Osteoblast (primary cell): ENCODE measurements at regions not wholly inside any gene's neighbourhood (a gene's known extent, or its start where the extent isn't known, plus 50 kb on each side); places are given as distances from the start of the nearest gene placed in this dataset.

Experiments
- DNase-seq: peaks from one replicate; pipeline ENCODE4 v3.0.0; 2011; ENCODE audit warnings: low spot score, mixed read lengths; ENCODE audit not compliant: insufficient read length; ENCODE audit errors: missing footprints
- H2AFZ ChIP-seq: 2 replicates; pipeline ENCODE4 v1.6.0; 2011; ENCODE audit warnings: mild to moderate bottlenecking, low read length
- H3K27ac ChIP-seq: 2 replicates; pipeline ENCODE4 v1.5.1; 2011; ENCODE audit warnings: mild to moderate bottlenecking, low read depth, low read length, moderate library complexity
- H3K27me3 ChIP-seq: 2 replicates; pipeline ENCODE4 v1.6.0; 2012; ENCODE audit warnings: mild to moderate bottlenecking, control low read depth, inconsistent platforms, low read length, moderate library complexity; ENCODE audit not compliant: insufficient read depth
- H3K36me3 ChIP-seq: 2 replicates; pipeline ENCODE4 v1.5.1; 2011; ENCODE audit warnings: mild to moderate bottlenecking, low read length, control low read depth, moderate library complexity; ENCODE audit not compliant: insufficient read depth
- H3K4me1 ChIP-seq: 2 replicates; pipeline ENCODE4 v1.5.1; 2011; ENCODE audit warnings: mild to moderate bottlenecking, low read length, control low read depth, moderate library complexity; ENCODE audit not compliant: insufficient read depth
- H3K4me2 ChIP-seq: 2 replicates; pipeline ENCODE4 v1.6.0; 2011; ENCODE audit warnings: mild to moderate bottlenecking, low read length; ENCODE audit not compliant: insufficient read depth
- H3K4me3 ChIP-seq: fragments of 200-600 bp; sonication (generic); 3 replicates; pipeline ENCODE4 v1.5.1; 2012; ENCODE audit warnings: mild to moderate bottlenecking, low read length, inconsistent platforms; ENCODE audit not compliant: insufficient read depth
- H3K79me2 ChIP-seq: 2 replicates; pipeline ENCODE4 v1.6.0; 2012; ENCODE audit warnings: mild to moderate bottlenecking, low read length, control low read depth, inconsistent platforms; ENCODE audit not compliant: insufficient read depth
- H3K9me3 ChIP-seq: 2 replicates; pipeline ENCODE4 v1.5.1; 2011; ENCODE audit warnings: low read depth, low read length, control low read depth
- H4K20me1 ChIP-seq: 2 replicates; pipeline ENCODE4 v1.6.0; 2012; ENCODE audit warnings: mild to moderate bottlenecking, low read length, control low read depth; ENCODE audit not compliant: insufficient read depth
- TF ChIP-seq, protein P1 (sequence below): IDR thresholded peaks from 2 replicates; pipeline ENCODE4 v1.5.1; 2011; ENCODE audit warnings: mild to moderate bottlenecking, low read depth, low read length, moderate library complexity; ENCODE audit errors: extremely low read depth

DNA sequence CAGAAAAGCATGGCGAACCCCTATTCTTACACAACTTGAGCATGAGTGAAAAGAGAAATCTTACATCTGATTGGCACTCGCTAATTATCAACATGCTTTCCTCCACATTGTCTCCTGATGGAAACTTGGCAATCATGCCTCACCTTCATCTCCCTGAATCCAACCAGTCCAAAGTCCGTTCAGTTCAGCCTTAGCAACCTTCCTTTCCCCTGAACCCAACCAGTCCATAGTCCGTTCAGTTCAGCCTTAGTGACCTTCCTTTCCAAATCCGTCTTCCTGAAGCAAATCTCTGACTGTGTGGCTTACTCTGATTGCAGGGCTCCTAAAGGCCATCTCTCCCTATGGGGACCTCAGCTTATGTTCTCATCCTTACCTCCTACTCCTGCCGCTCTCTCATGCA is 538.3 kb upstream of the CLINT1 start:
- Histone ChIP-seq H3K4me2 (no peak overlapping the region), H3K4me3 (no peak overlapping the region), H3K27me3 (no peaks in the 10 kb centered on the region), H3K4me1 (peaks cover 4% of the 10 kb centered on the region), H3K79me2 (no peaks in the 10 kb centered on the region), H4K20me1 (no peaks in the 10 kb centered on the region), H3K27ac (no peak overlapping the region), H3K9me3 (no peaks in the 10 kb centered on the region), H3K36me3 (no peaks in the 10 kb centered on the region), H2AFZ (no peak overlapping the region)
- TF ChIP-seq, protein P1, sequence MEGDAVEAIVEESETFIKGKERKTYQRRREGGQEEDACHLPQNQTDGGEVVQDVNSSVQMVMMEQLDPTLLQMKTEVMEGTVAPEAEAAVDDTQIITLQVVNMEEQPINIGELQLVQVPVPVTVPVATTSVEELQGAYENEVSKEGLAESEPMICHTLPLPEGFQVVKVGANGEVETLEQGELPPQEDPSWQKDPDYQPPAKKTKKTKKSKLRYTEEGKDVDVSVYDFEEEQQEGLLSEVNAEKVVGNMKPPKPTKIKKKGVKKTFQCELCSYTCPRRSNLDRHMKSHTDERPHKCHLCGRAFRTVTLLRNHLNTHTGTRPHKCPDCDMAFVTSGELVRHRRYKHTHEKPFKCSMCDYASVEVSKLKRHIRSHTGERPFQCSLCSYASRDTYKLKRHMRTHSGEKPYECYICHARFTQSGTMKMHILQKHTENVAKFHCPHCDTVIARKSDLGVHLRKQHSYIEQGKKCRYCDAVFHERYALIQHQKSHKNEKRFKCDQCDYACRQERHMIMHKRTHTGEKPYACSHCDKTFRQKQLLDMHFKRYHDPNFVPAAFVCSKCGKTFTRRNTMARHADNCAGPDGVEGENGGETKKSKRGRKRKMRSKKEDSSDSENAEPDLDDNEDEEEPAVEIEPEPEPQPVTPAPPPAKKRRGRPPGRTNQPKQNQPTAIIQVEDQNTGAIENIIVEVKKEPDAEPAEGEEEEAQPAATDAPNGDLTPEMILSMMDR: no peak
- DNase-seq: no peak

DNA sequence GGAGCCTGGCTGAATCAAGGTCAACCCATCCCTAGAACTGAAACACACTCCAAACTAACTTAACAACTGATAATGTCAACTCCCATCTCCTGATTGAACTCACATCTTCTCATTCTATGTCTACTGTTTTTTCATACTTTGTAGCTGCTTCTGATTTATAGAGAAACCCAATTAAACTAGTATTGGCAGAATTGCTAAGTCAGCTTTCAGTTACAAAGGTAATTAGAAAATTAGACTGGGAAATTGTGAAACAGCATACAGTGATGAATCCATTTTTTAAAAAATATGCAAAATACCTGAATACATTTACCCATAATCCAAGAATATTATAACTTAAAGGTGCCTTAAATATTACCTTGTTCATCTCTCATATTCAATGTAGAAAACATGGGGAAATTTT is 535.2 kb upstream of the CLINT1 start:
- TF ChIP-seq, protein P1: no peak
- Histone ChIP-seq H3K27ac (no peak overlapping the region), H3K4me2 (no peak overlapping the region), H3K79me2 (no peaks in the 10 kb centered on the region), H3K36me3 (no peaks in the 10 kb centered on the region), H3K4me3 (no peak overlapping the region), H2AFZ (no peak overlapping the region), H4K20me1 (no peaks in the 10 kb centered on the region), H3K4me1 (peaks cover 13% of the 10 kb centered on the region), H3K27me3 (no peaks in the 10 kb centered on the region), H3K9me3 (no peaks in the 10 kb centered on the region)
- no peak for DNase-seq

DNA sequence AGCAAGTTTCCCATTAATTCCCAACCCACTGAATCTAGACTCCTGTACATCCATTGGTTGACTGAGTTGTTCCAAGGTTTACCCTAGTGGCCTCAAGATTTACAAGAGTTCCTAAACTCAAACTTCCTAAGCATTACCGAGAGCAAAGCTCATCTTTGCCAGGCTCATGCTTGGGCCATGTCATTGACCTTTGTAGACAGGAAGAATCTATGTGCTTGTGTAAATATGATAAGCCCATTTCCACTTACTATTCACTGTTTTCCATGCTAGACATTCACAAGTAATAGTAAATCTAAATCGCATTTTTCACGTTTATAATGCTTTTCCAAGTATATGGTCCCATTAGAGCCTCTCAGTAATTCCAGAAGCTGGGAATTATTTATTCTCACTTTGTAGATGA is 534.5 kb upstream of the CLINT1 start:
- H3K27me3 ChIP-seq: no peaks in the 10 kb centered on the region
- H4K20me1 ChIP-seq: no peaks in the 10 kb centered on the region
- no peak overlapping the region for H3K4me3 ChIP-seq
- no peaks in the 10 kb centered on the region for H3K36me3 ChIP-seq
- TF ChIP-seq, protein P1: no peak
- no peak overlapping the region for H3K27ac ChIP-seq
- H3K9me3 ChIP-seq: no peaks in the 10 kb centered on the region
- H2AFZ ChIP-seq: no peak overlapping the region
- peaks cover 13% of the 10 kb centered on the region for H3K4me1 ChIP-seq
- H3K4me2 ChIP-seq: no peak overlapping the region
- no peaks in the 10 kb centered on the region for H3K79me2 ChIP-seq
- no peak for DNase-seq

DNA sequence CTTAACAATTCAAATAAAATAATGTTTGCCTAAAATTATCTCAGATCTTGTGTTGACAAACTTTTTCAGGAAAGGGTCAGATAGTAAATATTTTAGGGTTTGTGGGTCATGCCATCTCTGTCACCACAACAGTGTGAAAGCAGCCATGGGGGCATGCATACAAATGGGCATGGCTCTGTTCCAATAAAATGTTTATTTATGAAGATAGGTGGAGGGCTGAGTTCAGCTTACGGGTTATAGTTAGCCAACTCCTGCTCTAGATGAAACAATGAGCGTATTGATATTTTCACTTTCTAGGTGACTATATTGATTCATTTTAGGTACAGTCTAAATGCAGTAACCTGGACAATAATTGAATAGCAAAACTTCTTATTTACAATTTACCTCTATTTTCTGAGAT is 533.8 kb upstream of the CLINT1 start:
- Histone ChIP-seq H3K27ac (no peak overlapping the region), H2AFZ (no peak overlapping the region), H3K4me3 (no peak overlapping the region), H3K4me2 (no peak overlapping the region), H3K79me2 (no peaks in the 10 kb centered on the region), H3K4me1 (peaks cover 13% of the 10 kb centered on the region), H4K20me1 (no peaks in the 10 kb centered on the region), H3K36me3 (no peaks in the 10 kb centered on the region), H3K9me3 (no peaks in the 10 kb centered on the region), H3K27me3 (no peaks in the 10 kb centered on the region)
- TF ChIP-seq, protein P1: no peak
- DNase-seq: no peak
